NB4 (cell line): ENCODE measurements at regions not wholly inside any gene's neighbourhood (a gene's known extent, or its start where the extent isn't known, plus 50 kb on each side); places are given as distances from the start of the nearest gene placed in this dataset.

Source experiments
- DNase-seq: peaks from one replicate; pipeline ENCODE4 v3.0.0; 2010; ENCODE audit warnings: low read depth
- H3K4me3 ChIP-seq: one replicate; pipeline ENCODE4 v1.5.1; 2011; ENCODE audit warnings: mild to moderate bottlenecking, low read depth, low read length, moderate library complexity
- MYC ChIP-seq: IDR thresholded peaks from 2 replicates; pipeline ENCODE4 v1.6.1; 2011; ENCODE audit warnings: low read depth, low read length
- POLR2A ChIP-seq: IDR thresholded peaks from 2 replicates; pipeline ENCODE4 v1.6.1; 2011; ENCODE audit warnings: mild to moderate bottlenecking; ENCODE audit not compliant: insufficient read length; ENCODE audit errors: extremely low read depth
- TF ChIP-seq, protein P1 (sequence below): IDR thresholded peaks from 2 replicates; pipeline ENCODE4 v1.6.1; 2011; ENCODE audit warnings: low read depth, low read length
- TF ChIP-seq, protein P2 (sequence below): IDR thresholded peaks from one replicate; pipeline ENCODE4 v1.5.1; 2012; ENCODE audit warnings: low read depth, low read length

DNA sequence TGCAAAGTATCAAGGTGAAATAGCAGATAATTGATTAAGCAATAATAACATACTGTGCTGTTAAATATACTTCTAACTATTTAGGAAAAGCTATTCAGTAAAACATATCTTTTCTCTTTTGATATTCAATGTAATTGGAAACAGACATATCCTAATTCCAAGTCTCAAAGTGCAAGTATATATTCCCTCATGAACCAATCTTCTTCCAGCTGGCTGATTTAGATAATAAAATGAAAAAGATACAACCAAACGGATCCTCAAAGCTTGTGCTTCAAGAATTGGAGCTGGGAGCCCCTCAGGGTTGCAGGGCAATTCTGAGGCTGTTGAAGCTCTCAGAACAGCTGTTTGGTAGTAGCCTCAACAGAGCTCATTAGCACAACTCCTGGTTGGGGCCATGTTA is 236.6 kb downstream of the ZIC1 start:
- TF ChIP-seq, protein P1, sequence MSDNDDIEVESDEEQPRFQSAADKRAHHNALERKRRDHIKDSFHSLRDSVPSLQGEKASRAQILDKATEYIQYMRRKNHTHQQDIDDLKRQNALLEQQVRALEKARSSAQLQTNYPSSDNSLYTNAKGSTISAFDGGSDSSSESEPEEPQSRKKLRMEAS = no peak
- TF ChIP-seq POLR2A (no peak), MYC (no peak)
- TF ChIP-seq, protein P2, sequence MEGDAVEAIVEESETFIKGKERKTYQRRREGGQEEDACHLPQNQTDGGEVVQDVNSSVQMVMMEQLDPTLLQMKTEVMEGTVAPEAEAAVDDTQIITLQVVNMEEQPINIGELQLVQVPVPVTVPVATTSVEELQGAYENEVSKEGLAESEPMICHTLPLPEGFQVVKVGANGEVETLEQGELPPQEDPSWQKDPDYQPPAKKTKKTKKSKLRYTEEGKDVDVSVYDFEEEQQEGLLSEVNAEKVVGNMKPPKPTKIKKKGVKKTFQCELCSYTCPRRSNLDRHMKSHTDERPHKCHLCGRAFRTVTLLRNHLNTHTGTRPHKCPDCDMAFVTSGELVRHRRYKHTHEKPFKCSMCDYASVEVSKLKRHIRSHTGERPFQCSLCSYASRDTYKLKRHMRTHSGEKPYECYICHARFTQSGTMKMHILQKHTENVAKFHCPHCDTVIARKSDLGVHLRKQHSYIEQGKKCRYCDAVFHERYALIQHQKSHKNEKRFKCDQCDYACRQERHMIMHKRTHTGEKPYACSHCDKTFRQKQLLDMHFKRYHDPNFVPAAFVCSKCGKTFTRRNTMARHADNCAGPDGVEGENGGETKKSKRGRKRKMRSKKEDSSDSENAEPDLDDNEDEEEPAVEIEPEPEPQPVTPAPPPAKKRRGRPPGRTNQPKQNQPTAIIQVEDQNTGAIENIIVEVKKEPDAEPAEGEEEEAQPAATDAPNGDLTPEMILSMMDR = no peak
- H3K4me3 ChIP-seq = no peak overlapping the region
- no peak for DNase-seq

DNA sequence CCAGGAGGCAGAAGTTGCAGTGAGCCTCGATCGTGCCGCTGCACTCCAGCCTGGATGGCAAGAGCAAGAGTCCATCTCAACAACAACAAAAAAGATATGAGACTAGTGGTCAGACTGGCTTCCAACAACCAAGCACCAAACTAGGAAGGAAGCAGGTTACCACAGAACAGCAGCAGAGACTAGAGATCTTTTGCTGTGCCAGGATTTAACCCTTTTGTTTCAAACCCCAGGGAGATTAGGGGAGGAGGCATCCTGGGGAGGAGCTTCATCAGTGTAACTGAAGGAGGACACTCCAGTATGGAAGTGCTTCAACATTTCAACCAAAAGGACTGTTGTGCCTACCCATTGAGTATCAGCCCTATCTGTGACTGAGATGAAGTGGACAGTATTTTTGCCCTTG is 240.3 kb downstream of the ZIC1 start:
- H3K4me3 ChIP-seq = no peak overlapping the region
- TF ChIP-seq POLR2A (no peak), MYC (no peak)
- TF ChIP-seq, protein P1 = no peak
- TF ChIP-seq, protein P2 = no peak
- no peak for DNase-seq

DNA sequence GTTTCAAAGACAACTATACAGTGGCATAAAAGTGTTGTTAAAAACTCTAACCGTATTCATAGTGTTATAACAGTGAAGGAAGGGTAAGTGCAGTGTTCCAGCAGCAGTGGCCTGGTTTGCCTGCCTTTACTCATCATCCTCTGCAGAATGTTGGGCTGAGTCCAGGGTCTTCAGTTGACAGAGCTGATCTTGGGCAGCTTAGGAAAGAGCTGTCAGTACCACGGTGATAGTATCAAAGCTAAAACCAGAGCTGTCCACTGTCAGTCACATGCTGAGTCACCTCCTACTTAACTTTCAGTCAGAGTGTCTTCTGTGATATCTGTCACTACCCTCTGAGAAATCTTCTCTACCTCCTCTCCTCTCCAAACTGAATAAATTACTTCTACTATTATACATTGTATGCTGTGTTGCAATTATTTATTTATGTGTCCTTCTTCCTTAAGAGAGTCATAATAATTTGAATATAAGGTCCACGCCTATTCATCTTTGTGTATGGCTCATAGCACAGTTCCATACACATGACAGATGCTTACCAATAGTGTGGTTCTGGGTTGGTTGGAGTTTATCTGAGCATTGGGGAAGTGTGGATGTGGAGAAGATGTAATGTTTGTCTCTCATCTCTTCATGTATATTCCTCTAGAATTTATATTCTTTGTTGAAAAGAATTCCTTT is 242.1 kb downstream of the ZIC1 start:
- TF ChIP-seq MYC = no peak
- TF ChIP-seq, protein P2 = no peak
- TF ChIP-seq, protein P1 = no peak
- TF ChIP-seq POLR2A = no peak
- DNase-seq = no peak
- H3K4me3 ChIP-seq = no peak overlapping the region

DNA sequence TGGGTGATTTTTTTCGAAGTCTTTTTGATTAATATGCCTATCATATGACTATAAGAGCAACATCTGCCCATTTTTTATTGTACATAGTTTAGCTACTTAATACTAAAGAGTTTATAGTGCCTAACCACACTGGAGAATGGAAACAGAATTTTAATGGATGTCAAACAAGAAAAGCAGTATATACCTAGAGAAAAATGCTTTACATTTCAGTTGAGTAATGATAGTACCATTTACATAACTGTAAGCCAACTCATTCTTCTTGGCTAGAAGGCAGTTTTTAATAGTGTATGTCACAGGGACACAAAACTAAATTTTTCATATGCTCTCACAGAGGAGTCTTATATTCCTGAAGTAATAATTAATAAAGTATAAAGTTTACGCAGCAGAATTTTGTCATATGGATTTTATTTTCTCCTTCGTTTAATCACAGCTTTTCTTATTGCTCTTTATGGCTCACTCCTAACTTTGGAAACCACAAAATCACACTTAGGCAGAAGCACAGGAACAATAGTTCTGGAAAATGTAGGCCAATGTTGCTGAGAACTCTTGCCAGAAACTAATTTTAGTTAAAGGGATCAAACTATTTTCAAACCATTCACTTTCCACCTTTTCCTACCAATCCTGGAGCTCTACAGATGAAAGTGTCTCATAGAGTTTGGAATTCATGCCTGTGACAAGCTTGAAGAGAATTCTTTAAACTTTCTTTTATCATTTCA is 243.6 kb downstream of the ZIC1 start:
- TF ChIP-seq, protein P2 = no peak
- TF ChIP-seq, protein P1 = no peak
- TF ChIP-seq MYC (no peak), POLR2A (no peak)
- no peak for DNase-seq
- H3K4me3 ChIP-seq = no peak overlapping the region

DNA sequence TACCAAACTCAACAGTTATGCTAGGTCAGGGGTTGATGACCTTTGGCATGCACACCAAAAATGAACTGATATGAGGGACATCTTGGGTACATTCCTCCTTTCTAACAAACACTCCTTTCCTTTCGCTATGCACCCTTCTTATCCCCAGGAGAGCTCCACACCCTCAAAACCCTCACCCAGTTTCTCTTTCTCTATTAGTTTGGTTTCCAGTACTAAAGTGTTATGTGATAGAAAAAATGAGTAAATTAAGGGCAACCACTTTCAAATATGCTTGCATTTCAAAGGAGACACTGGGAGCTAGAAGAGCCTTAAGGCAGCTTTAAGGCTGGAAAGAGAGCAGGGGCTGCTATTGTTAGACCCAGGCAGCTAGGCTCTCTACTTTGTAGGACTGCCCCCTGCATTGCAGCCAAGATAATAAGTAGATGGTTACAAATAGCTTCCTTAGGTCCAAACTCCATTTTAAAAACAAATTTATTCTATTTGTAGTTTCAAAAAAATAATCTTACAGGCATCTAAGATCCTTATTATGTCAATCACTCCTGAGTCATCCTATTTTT is 244.3 kb downstream of the ZIC1 start:
- TF ChIP-seq, protein P1 = no peak
- TF ChIP-seq POLR2A = no peak
- no peak for TF ChIP-seq MYC
- TF ChIP-seq, protein P2 = no peak

More for the DNA sequence above, 244.3 kb downstream of the ZIC1 start:
- DNase-seq = no peak
- no peak overlapping the region for H3K4me3 ChIP-seq
